CD4-positive, CD25-positive, alpha-beta regulatory T cell (primary cell): ENCODE measurements at regions not wholly inside any gene's neighbourhood (a gene's known extent, or its start where the extent isn't known, plus 50 kb on each side); places are given as distances from the start of the nearest gene placed in this dataset.

Experiments used
- ATAC-seq, 2 donors: fragments of 150-1000 bp; cut with Tn5 transposase; one replicate each; pipeline ENCODE4 v1.10.0; 2021; ENCODE audit warnings: low read depth in 2 of 2, moderate number of reproducible peaks in 2 of 2, moderate library complexity in 1 of 2
- DNase-seq, 3 donors: peaks; one replicate each; pipeline versions ENCODE4 v3.0.0 to v3.0.0-alpha.2; 2012 to 2022; ENCODE audit warnings: mixed read lengths in 1 of 3
- H3K27ac ChIP-seq: one replicate; pipeline ENCODE4 v1.7.0; 2013; ENCODE audit warnings: mild to moderate bottlenecking, low read length; ENCODE audit not compliant: insufficient read depth, poor library complexity, severe bottlenecking
- H3K27me3 ChIP-seq: one replicate; pipeline ENCODE4 v1.7.0; 2013; ENCODE audit warnings: low read length; ENCODE audit not compliant: control insufficient read depth, insufficient read depth
- H3K36me3 ChIP-seq: one replicate; pipeline ENCODE4 v1.7.0; 2013; ENCODE audit warnings: mild to moderate bottlenecking, low read length, moderate library complexity; ENCODE audit not compliant: control insufficient read depth, insufficient read depth
- H3K4me1 ChIP-seq: 2 replicates; pipeline ENCODE4 v1.7.0; 2013; ENCODE audit warnings: mild to moderate bottlenecking, low read length; ENCODE audit not compliant: insufficient read depth, control insufficient read depth, poor library complexity, severe bottlenecking
- H3K4me3 ChIP-seq: one replicate; pipeline ENCODE4 v1.7.0; 2013; ENCODE audit warnings: low read depth, mild to moderate bottlenecking, low read length, moderate library complexity
- H3K9me3 ChIP-seq, 2 experiments: 1 replicate in 1 of 2; 2 replicates in 1 of 2; pipeline ENCODE4 v1.7.0; 2013; ENCODE audit warnings: low read length in 2 of 2, mild to moderate bottlenecking in 1 of 2, moderate library complexity in 1 of 2; ENCODE audit not compliant: control insufficient read depth in 2 of 2
- H3K27ac Mint-ChIP-seq, 3 donors: one replicate each; pipeline ENCODE4 v1.8.0; 2020 to 2022; ENCODE audit warnings: mild to moderate bottlenecking in 3 of 3, mixed read lengths in 3 of 3, moderate library complexity in 2 of 3
- H3K27me3 Mint-ChIP-seq: one replicate; pipeline ENCODE4 v1.8.0; 2022; ENCODE audit warnings: mild to moderate bottlenecking, mixed read lengths
- H3K36me3 Mint-ChIP-seq: one replicate; pipeline ENCODE4 v1.8.0; 2020; ENCODE audit warnings: mixed read lengths
- H3K4me1 Mint-ChIP-seq, 4 donors: one replicate each; pipeline ENCODE4 v1.8.0; 2020 to 2022; ENCODE audit warnings: mixed read lengths in 4 of 4, mild to moderate bottlenecking in 1 of 4
- H3K4me3 Mint-ChIP-seq, 4 donors: one replicate each; pipeline ENCODE4 v1.8.0; 2020 to 2022; ENCODE audit warnings: mild to moderate bottlenecking in 4 of 4, mixed read lengths in 4 of 4, moderate library complexity in 3 of 4
- H3K9me3 Mint-ChIP-seq, 7 donors: one replicate each; pipeline ENCODE4 v1.8.0; 2020 to 2022; ENCODE audit warnings: mixed read lengths in 7 of 7, mild to moderate bottlenecking in 3 of 7, moderate library complexity in 2 of 7

DNA sequence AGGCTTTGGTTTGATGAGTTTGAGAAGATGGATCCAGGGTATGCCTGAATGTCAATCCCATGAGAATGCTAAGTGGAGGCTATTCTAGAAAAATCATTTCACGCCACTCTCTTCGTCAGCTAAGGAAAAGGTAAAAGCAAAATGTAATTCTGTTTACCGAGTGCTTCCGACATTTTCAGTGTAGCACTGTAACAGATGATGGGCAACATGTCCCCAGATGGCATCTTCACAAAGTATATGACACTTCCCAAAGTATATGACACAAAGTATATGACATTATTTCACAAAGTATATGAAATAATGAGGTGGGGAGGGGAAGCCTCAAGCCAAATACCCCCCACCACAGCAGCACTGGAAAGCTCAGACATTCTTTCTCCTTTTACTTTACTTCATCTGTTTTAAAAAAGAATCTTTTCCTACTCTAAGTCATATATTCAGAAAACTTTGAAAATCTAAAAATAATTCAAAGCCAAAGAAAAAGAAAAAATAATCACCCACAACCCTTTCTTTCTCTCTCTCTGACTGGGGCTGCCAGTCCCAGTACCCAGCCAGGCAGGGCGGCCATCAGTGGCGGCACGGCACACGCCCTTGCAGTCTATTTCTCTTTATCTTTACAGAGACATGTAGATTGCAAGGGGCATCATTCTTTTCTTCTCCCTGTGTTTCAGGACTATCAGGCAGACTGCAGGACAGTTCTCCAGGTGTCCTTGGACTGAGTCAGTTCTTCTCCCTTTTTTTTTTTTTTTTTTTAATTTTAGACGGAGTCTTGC lies 179.8 kb downstream of the SNX10 start:
- no peak overlapping the region for H3K27ac Mint-ChIP-seq
- ATAC-seq, result no peak
- no peak overlapping the region for H3K4me3 ChIP-seq
- no peak overlapping the region for H3K4me3 Mint-ChIP-seq
- no peak for DNase-seq
- H3K9me3 Mint-ChIP-seq, result no peaks in the 10 kb centered on the region
- peaks cover 1% of the 10 kb centered on the region for H3K27me3 ChIP-seq
- no peaks in the 10 kb centered on the region for H3K27me3 Mint-ChIP-seq
- H3K27ac ChIP-seq, result no peak overlapping the region
- no peaks in the 10 kb centered on the region for H3K36me3 ChIP-seq
- no peaks in the 10 kb centered on the region for H3K36me3 Mint-ChIP-seq
- no peaks in the 10 kb centered on the region for H3K4me1 Mint-ChIP-seq
- no peaks in the 10 kb centered on the region for H3K9me3 ChIP-seq
- no peaks in the 10 kb centered on the region for H3K4me1 ChIP-seq

DNA sequence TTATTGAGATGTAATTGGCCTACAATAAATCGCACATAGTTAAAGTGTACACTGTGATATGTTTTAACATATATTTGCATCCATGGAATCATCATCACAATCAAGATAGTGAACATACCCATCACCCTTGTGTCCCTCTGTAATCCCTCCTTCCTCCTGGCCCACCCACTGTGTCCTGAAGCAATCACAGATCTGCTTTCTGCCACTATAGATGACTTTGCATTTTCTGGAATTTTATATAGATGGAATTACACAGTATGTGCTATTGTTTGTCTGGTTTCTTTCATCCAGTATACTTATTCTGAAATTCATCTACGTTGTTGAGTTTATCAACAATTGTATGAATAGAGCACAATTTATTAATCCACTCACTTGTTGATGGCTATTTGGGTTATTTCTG lies 181.3 kb downstream of the SNX10 start:
- H3K27ac Mint-ChIP-seq, result no peak overlapping the region
- no peaks in the 10 kb centered on the region for H3K9me3 Mint-ChIP-seq
- H3K9me3 ChIP-seq, result no peaks in the 10 kb centered on the region
- H3K4me1 ChIP-seq, result no peaks in the 10 kb centered on the region
- H3K4me3 ChIP-seq, result no peak overlapping the region
- DNase-seq (no peak), ATAC-seq (no peak)
- no peak overlapping the region for H3K27ac ChIP-seq
- H3K36me3 Mint-ChIP-seq, result no peaks in the 10 kb centered on the region
- H3K27me3 ChIP-seq, result peaks cover 1% of the 10 kb centered on the region
- no peak overlapping the region for H3K4me3 Mint-ChIP-seq
- H3K27me3 Mint-ChIP-seq, result no peaks in the 10 kb centered on the region
- no peaks in the 10 kb centered on the region for H3K4me1 Mint-ChIP-seq
- H3K36me3 ChIP-seq, result no peaks in the 10 kb centered on the region

DNA sequence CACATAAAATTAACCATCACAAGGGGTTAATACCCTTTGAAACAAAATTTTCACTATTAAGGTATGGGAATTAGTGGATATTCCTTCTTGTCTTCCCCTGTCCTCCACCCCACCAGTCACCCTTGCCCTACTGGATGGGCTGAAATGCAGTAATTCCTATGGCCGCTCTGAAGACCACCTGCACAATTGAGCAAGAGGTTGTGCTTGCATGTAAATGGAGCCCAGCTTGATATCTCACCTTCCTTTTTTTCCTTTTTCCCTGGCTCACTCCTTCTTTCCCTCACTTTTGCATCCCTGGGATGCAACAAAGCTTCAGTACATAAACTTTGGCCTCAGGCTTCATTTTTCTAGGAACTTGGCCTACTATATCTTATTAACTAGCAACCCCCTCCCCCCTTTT lies 184.6 kb downstream of the SNX10 start:
- DNase-seq (no peak), ATAC-seq (no peak)
- Histone ChIP-seq H3K9me3 (no peaks in the 10 kb centered on the region), H3K4me3 (no peak overlapping the region), H3K27me3 (peaks cover 4% of the 10 kb centered on the region), H3K4me1 (no peaks in the 10 kb centered on the region), H3K36me3 (no peaks in the 10 kb centered on the region), H3K27ac (no peak overlapping the region)
- no peaks in the 10 kb centered on the region for H3K9me3 Mint-ChIP-seq
- H3K27me3 Mint-ChIP-seq, result no peaks in the 10 kb centered on the region
- H3K4me3 Mint-ChIP-seq, result no peak overlapping the region
- H3K36me3 Mint-ChIP-seq, result no peaks in the 10 kb centered on the region
- H3K4me1 Mint-ChIP-seq, result no peaks in the 10 kb centered on the region
- H3K27ac Mint-ChIP-seq, result no peak overlapping the region

DNA sequence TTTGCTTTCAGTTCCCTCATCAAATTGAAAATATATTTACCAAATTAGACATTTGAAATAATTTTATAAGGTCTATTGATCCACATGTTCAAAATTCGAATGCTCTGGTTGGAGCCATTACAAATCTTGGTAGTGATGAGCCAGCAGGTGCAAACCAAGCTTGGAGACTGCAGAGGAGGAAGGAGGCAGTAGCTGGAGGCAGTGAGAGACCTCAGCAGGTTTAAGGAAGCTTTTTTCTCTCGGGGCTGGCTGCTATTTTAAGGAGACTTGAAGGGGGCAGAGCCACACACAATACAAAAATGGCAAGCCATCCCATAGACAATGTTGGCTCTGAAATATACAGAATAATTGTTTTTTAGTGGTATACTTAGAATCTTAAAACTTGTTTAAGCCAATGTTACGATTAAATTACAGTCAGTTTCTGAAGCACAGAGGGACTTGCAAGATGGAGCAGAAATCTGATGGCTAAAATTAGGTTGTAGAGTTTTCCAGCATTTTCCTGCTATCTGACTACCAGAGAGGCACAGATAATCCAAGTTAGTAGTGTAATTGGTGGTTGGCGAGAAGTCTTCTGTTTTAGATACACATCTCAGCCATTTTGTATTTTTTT lies 185.8 kb downstream of the SNX10 start:
- Mint-ChIP-seq H3K4me1 (no peaks in the 10 kb centered on the region), H3K27me3 (no peaks in the 10 kb centered on the region)

DNA sequence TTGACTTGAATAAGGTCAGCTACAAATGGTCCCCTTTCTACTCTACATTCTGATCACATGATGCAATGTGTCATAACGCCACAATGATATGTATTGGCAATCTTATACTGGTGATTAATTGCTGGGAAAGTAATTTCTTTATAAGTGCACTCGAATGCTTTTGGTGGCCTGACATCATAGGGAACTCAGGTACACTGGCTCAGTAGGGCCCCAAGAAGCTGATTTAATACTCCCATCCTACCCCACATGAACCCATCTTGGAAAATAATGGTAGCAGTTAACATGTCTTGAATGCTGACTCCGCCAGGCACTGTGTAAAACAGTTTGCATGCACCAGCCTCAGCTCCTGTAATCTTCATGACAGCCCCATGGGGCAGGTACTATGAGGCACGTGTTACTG lies 186.9 kb downstream of the SNX10 start:
- Mint-ChIP-seq H3K36me3 (no peaks in the 10 kb centered on the region), H3K4me1 (no peaks in the 10 kb centered on the region), H3K9me3 (no peaks in the 10 kb centered on the region), H3K27ac (no peak overlapping the region), H3K27me3 (no peaks in the 10 kb centered on the region), H3K4me3 (no peak overlapping the region)
- no peaks in the 10 kb centered on the region for H3K4me1 ChIP-seq
- H3K36me3 ChIP-seq, result no peaks in the 10 kb centered on the region
- H3K27ac ChIP-seq, result no peak overlapping the region
- H3K9me3 ChIP-seq, result no peaks in the 10 kb centered on the region
- DNase-seq (no peak), ATAC-seq (no peak)
- H3K4me3 ChIP-seq, result no peak overlapping the region
- peaks cover 4% of the 10 kb centered on the region for H3K27me3 ChIP-seq

More for the DNA sequence above, 185.8 kb downstream of the SNX10 start:
- Histone ChIP-seq H3K27me3 (peaks cover 4% of the 10 kb centered on the region), H3K9me3 (no peaks in the 10 kb centered on the region), H3K4me3 (no peak overlapping the region), H3K4me1 (no peaks in the 10 kb centered on the region), H3K36me3 (no peaks in the 10 kb centered on the region), H3K27ac (no peak overlapping the region)
- no peak overlapping the region for H3K27ac Mint-ChIP-seq
- H3K36me3 Mint-ChIP-seq, result no peaks in the 10 kb centered on the region
- no peak overlapping the region for H3K4me3 Mint-ChIP-seq
- no peaks in the 10 kb centered on the region for H3K9me3 Mint-ChIP-seq
- no peak for DNase-seq
- no peak for ATAC-seq

DNA sequence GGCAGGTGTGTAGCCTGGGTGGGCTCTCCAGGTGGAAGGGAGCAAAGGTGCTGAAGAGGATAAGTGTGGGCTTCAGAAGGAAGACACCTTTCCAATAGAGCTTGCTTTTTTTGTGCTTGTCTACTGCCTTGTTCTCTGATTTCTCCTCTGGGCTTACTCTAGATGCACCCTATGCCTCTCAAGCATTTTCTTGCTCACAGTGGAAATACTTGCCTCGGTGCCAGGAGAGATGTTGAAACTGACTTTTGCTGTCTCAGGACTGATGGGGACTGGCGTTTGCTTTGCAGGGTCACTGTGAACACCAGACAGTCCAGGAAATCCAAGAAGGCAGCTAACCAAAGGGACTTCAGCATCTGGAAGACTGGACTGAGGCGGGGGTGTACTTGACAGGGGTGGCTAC lies 187.9 kb downstream of the SNX10 start:
- Histone ChIP-seq H3K4me1 (no peaks in the 10 kb centered on the region), H3K4me3 (no peak overlapping the region), H3K27me3 (peaks cover 4% of the 10 kb centered on the region), H3K27ac (no peak overlapping the region), H3K9me3 (no peaks in the 10 kb centered on the region), H3K36me3 (no peaks in the 10 kb centered on the region)
- no peaks in the 10 kb centered on the region for H3K9me3 Mint-ChIP-seq
- no peaks in the 10 kb centered on the region for H3K36me3 Mint-ChIP-seq
- no peak overlapping the region for H3K27ac Mint-ChIP-seq
- ATAC-seq (no peak), DNase-seq (no peak)
- no peaks in the 10 kb centered on the region for H3K4me1 Mint-ChIP-seq
- H3K4me3 Mint-ChIP-seq, result no peak overlapping the region
- no peaks in the 10 kb centered on the region for H3K27me3 Mint-ChIP-seq

DNA sequence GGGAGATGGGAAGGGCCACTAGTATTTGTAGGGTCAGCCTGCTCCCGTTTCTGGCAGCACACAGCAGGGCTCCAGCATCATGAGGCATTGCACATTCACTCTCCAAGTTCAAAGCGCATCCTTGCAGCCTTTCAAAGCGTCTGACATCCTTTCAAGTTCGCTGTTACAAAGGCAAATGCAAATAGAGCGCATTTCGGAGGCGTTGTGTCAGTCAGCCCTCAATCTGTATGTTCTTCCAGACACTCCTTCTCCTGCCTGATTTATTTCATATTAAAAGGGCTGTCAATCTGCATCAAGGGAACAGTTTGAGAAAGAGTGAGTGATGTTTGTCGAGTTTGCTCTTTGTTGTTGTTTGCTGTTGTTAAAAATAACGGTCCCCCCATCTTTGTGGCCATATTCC lies 188.5 kb downstream of the SNX10 start:
- DNase-seq, result no peak
- H3K27me3 ChIP-seq, result peaks cover 4% of the 10 kb centered on the region
- H3K9me3 ChIP-seq, result no peaks in the 10 kb centered on the region

DNA sequence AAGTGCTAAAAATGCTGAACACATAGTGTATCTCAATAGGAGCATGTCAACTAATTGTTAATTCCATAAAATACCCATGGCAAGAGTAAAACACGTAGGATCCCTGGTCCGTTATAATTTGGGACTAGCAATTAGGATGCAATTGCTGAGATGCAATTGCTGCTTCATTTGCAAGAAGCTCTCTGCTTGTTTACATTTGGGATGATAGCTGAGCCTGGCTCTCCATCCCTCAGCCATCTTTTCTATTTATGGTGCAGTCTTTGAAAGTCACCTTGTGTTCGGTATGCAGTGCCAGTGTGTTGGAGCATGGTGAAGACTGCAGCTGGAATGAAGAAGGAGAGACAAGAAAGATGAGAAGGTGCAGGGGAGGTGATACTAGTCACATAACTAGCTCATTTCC lies 191.3 kb downstream of the SNX10 start:
- DNase-seq (no peak), ATAC-seq (no peak)
- no peak overlapping the region for H3K4me3 Mint-ChIP-seq
- H3K4me1 ChIP-seq, result no peaks in the 10 kb centered on the region
- no peaks in the 10 kb centered on the region for H3K9me3 Mint-ChIP-seq
- no peaks in the 10 kb centered on the region for H3K36me3 Mint-ChIP-seq
- no peaks in the 10 kb centered on the region for H3K36me3 ChIP-seq
- no peaks in the 10 kb centered on the region for H3K27me3 Mint-ChIP-seq
- no peaks in the 10 kb centered on the region for H3K4me1 Mint-ChIP-seq
- no peak overlapping the region for H3K27ac Mint-ChIP-seq
- no peak overlapping the region for H3K4me3 ChIP-seq
- peaks cover 4% of the 10 kb centered on the region for H3K27me3 ChIP-seq
- H3K27ac ChIP-seq, result no peak overlapping the region
- H3K9me3 ChIP-seq, result no peaks in the 10 kb centered on the region

More for the DNA sequence above, 188.5 kb downstream of the SNX10 start:
- Histone ChIP-seq H3K4me3 (no peak overlapping the region), H3K4me1 (no peaks in the 10 kb centered on the region), H3K27ac (no peak overlapping the region), H3K36me3 (no peaks in the 10 kb centered on the region)
- H3K36me3 Mint-ChIP-seq, result no peaks in the 10 kb centered on the region
- no peaks in the 10 kb centered on the region for H3K27me3 Mint-ChIP-seq
- no peak for ATAC-seq
- no peak overlapping the region for H3K27ac Mint-ChIP-seq
- no peak overlapping the region for H3K4me3 Mint-ChIP-seq
- no peaks in the 10 kb centered on the region for H3K4me1 Mint-ChIP-seq
- H3K9me3 Mint-ChIP-seq, result no peaks in the 10 kb centered on the region
